ENCODE measurements at regions not wholly inside any gene's neighbourhood (a gene's known extent, or its start where the extent isn't known, plus 50 kb on each side); places are given as distances from the start of the nearest gene placed in this dataset.

DNA sequence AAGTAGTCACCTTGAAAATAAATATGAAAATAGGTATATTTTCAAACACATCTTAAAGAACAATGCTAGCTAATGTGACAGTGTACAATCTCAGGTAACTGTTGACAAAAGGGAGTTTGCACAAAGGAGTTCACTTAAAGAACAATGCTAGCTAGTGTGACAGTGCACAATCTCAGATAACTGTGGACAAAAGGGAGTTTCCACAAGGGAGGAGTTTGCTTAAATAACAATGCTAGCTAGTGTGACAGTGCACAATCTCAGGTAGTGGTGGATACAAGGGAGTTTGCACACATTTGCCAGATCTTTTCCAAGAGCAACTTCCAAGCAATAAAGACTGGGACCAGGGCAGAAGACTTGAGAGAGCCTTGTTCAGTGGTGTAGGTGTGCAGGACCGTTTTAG lies 442.9 kb upstream of the FTMT start:
- intact Hi-C loops (cut with DNase I; ENCODE audit: low total_unique reads) = no loop called here

DNA sequence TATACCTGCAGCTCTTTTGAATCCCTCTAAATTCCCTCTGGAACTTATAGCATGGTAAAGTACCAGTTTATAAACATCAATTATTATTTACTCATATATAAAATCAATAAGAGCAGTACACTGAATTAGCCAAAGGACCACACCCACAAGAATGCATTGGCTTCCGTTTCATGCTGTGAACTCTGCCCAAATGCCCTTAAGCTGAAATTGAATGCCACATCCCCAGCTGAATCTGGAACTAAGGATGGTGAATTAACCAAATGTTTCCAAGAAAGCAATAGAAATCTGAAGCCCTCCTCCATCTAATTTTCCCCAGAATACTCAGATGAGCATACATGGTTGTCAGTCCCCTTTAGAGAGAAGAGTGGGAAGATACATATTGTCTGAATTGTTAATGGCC lies 436.4 kb upstream of the FTMT start:
- no peak for DNase-seq (ENCODE audit: low spot score in 2 of 2)
- Histone ChIP-seq H3K27me3 (no peaks in the 10 kb centered on the region), H3K4me1 (no peaks in the 10 kb centered on the region), H3K9me3 (no peaks in the 10 kb centered on the region), H3K27ac (no peak overlapping the region), H3K4me3 (no peak overlapping the region), H3K36me3 (no peaks in the 10 kb centered on the region)
- TF ChIP-seq POLR2AphosphoS5 (IDR thresholded peaks at IDR 0.05) (no peak), POLR2A (IDR thresholded peaks at IDR 0.05) (no peak)
- TF ChIP-seq, protein P1, sequence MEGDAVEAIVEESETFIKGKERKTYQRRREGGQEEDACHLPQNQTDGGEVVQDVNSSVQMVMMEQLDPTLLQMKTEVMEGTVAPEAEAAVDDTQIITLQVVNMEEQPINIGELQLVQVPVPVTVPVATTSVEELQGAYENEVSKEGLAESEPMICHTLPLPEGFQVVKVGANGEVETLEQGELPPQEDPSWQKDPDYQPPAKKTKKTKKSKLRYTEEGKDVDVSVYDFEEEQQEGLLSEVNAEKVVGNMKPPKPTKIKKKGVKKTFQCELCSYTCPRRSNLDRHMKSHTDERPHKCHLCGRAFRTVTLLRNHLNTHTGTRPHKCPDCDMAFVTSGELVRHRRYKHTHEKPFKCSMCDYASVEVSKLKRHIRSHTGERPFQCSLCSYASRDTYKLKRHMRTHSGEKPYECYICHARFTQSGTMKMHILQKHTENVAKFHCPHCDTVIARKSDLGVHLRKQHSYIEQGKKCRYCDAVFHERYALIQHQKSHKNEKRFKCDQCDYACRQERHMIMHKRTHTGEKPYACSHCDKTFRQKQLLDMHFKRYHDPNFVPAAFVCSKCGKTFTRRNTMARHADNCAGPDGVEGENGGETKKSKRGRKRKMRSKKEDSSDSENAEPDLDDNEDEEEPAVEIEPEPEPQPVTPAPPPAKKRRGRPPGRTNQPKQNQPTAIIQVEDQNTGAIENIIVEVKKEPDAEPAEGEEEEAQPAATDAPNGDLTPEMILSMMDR (IDR thresholded peaks at IDR 0.05) = no peak
- intact Hi-C loops (cut with DNase I; ENCODE audit: low total_unique reads) = no loop called here

More for the DNA sequence above, 442.9 kb upstream of the FTMT start:
- Histone ChIP-seq H3K27me3 (no peaks in the 10 kb centered on the region), H3K4me1 (no peaks in the 10 kb centered on the region), H3K4me3 (no peak overlapping the region), H3K27ac (no peak overlapping the region), H3K9me3 (no peaks in the 10 kb centered on the region), H3K36me3 (no peaks in the 10 kb centered on the region)
- DNase-seq (ENCODE audit: low spot score in 2 of 2) = no peak
- TF ChIP-seq POLR2AphosphoS5 (IDR thresholded peaks at IDR 0.05) = no peak
- no peak for TF ChIP-seq POLR2A (IDR thresholded peaks at IDR 0.05)
- TF ChIP-seq, protein P1 (IDR thresholded peaks at IDR 0.05) = no peak

DNA sequence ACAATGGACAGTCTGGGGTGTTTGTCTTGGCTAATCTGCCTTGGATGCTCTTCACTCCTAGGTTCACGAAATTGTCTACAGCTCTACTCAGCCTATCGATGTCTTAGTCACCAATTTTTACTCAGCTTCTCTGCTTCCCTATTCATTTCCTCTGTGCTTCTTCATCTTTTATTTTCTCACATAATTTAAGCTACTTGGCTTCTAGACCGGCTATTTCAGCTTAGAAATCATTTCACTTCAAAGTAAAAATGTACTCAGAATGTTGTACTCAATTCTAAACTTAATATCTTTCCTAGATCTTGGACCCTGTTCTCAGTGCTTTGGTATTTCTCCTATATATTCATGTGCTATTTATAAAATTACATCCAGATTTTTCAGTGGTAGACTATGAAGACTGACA lies 430.0 kb upstream of the FTMT start:
- Histone ChIP-seq H3K4me3 (no peak overlapping the region), H3K4me1 (no peaks in the 10 kb centered on the region), H3K27ac (no peak overlapping the region), H3K36me3 (no peaks in the 10 kb centered on the region), H3K27me3 (no peaks in the 10 kb centered on the region), H3K9me3 (no peaks in the 10 kb centered on the region)
- TF ChIP-seq POLR2A (IDR thresholded peaks at IDR 0.05) = no peak
- TF ChIP-seq, protein P1 (IDR thresholded peaks at IDR 0.05) = no peak
- no peak for TF ChIP-seq POLR2AphosphoS5 (IDR thresholded peaks at IDR 0.05)
- intact Hi-C loops (cut with DNase I; ENCODE audit: low total_unique reads) = no loop called here
- no peak for DNase-seq (ENCODE audit: low spot score in 2 of 2)

DNA sequence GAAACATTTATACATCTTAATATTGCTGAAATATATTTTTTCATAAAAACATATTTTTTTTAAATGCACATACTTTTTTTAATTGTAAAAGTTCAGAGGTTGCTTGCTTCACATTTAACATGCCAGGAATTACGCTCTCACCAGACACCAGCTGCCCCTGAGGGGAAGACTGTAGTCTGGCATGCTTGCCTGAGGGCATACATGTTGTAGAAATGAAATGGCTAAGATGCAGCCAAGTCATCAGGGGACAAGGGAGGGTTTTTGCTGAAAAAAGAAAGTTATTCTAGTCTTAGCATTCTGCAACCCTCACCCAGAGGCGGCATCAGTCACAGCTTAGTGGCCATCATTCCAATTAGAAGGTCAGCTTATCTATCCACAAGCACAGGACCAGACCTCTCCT lies 426.7 kb upstream of the FTMT start:
- intact Hi-C loops (cut with DNase I; ENCODE audit: low total_unique reads) = no loop called here
- H3K27ac ChIP-seq = no peak overlapping the region

DNA sequence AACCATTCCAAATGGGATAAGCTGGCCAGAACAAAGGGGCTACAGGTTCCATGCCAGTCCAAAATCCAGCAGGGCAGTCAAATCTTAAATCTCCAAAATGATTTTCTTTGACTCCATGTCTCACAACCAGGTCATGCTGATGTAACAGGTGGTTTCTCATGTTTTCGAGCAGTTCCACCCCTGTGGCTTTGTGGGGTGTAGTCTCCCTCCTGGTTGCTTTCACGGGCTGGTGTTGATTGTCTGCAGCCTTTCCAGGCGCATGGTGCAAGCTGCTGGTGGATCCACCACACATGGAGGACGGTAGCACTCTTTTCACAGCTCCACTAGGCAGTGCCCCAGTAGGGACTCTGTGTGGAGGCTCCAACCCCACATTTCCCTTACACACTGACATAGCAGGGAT lies 425.5 kb upstream of the FTMT start:
- no peaks in the 10 kb centered on the region for H3K9me3 ChIP-seq
- TF ChIP-seq, protein P1 (IDR thresholded peaks at IDR 0.05) = no peak
- TF ChIP-seq POLR2A (IDR thresholded peaks at IDR 0.05) (no peak), POLR2AphosphoS5 (IDR thresholded peaks at IDR 0.05) (no peak)
- H3K27ac ChIP-seq = no peak overlapping the region
- H3K4me3 ChIP-seq = no peak overlapping the region
- H3K36me3 ChIP-seq = no peaks in the 10 kb centered on the region
- intact Hi-C loops (cut with DNase I; ENCODE audit: low total_unique reads) = no loop called here
- H3K27me3 ChIP-seq = no peaks in the 10 kb centered on the region
- DNase-seq (ENCODE audit: low spot score in 2 of 2) = no peak
- no peaks in the 10 kb centered on the region for H3K4me1 ChIP-seq

More for the DNA sequence above, 426.7 kb upstream of the FTMT start:
- Histone ChIP-seq H3K4me3 (no peak overlapping the region), H3K4me1 (no peaks in the 10 kb centered on the region), H3K9me3 (no peaks in the 10 kb centered on the region), H3K36me3 (no peaks in the 10 kb centered on the region), H3K27me3 (no peaks in the 10 kb centered on the region)
- TF ChIP-seq POLR2A (IDR thresholded peaks at IDR 0.05) = no peak
- no peak for TF ChIP-seq POLR2AphosphoS5 (IDR thresholded peaks at IDR 0.05)
- TF ChIP-seq, protein P1 (IDR thresholded peaks at IDR 0.05) = no peak
- no peak for DNase-seq (ENCODE audit: low spot score in 2 of 2)
